Left forelimb (tissue), 1 donor: ENCODE measurements at regions not wholly inside any gene's neighbourhood (a gene's known extent, or its start where the extent isn't known, plus 50 kb on each side); places are given as distances from the start of the nearest gene placed in this dataset.

Source experiments
- DNase-seq: peaks from one replicate; pipeline ENCODE4 v3.0.0-alpha.2; 2018; ENCODE audit warnings: low spot score

DNA sequence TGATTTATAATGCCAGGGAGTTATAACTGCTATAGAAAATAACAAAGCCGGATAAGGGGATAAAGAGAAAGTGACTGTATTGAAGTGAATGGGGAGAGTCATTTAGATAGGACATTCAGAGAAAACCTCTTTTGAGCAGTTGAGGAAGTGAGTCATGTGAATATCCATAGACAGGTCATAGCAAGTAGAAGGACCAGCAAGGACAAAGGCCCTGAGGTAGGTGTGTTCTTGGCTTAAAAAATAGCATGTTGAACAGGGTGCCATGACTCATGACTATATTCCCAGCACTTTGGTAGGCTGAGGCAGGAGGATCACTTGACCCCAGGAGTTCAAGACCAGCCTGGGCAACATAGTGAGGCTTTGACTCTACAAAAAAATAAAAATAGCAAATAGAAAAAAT, 51.5 kb upstream of the RAP1B start:
- no peak for DNase-seq

DNA sequence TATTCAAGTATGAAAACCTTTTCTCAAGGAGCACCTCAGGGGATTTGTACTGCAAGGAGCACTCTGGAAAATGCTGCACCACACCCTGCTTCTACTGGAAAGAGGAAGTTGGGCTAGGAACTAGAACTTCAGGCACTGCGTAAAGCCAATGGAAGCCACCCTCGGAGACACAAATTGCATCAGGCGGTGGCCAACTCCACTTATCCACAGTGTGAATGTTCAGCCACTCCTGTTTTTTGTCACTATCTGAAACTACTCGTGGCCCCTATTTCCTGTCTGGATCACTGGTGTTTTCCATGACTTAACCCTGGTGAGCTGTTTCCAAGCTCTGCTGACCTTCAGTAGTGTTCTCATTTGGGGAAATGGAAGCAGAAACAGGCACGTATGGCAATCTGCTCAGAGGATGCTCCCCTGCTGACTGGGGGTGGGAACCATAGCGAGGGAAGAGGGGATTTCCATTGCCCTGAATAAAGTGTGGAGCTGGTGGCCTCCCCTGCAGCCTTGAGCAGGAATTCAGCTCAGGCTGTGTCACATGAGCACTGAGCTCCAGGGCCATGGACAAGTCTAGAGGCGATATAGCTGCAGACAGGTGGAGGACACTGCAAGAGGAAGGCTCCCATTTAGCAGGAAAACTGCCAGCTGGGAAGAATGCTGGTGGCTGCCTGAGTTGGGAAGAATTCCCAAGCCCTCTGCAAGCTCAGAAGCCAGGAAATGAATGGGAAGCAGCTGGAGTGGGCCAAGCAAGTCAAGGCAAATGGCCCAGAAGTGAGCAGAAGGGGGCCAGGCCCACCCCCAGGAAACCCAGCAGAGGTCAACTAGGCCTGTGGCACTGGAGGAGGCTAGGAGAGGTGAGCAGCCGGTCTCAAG, 50.5 kb upstream of the RAP1B start:
- DNase-seq = peak; percentile 63

DNA sequence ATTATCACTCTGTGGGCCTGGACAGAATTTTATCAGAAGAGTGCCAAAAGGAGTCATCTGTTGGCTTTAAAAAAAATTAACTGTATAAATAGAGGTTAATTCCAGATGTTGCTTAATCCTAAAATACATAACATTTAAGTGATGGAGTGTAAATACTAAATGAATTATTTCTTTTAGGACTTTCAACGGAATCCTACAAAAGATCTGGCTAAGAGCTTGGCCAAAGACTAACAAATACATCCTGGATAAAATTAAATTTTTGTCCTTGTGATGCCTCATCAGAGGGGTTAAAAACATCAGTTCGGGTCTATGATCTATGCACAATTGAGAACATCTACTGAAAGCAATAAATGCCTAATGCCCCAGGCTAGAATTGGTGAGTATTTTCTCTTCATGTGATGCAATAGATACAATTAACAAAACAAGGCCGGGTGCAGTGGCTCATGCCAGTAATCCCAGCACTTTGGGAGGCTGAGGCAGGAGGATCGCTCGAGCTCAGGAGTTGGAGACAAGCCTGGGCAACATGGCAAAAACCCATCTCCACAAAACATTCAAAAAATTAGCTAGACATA, 49.8 kb upstream of the RAP1B start:
- no peak for DNase-seq
